ENCODE measurements at regions not wholly inside any gene's neighbourhood (a gene's known extent, or its start where the extent isn't known, plus 50 kb on each side); places are given as distances from the start of the nearest gene placed in this dataset.

DNA sequence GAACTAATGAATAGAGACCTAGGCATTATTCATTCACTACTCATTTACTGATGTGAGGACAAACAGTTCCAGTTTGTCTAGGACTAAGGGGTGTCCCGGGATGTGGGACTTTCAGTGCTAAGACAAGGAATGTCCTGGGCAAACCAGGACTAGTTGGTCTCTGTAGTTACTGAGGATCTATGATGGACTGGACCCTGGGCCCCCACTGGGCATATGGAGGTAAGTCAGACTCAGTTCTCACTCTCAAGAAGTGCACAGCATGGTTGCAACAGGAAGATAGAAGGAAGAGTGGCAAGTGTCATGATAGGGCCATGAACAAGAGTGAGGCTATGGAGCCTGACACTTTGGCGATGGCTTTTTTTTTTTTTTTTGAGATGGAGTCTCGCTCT is 128.2 kb downstream of the MYCN start:
- H3K36me3 ChIP-seq (ENCODE audit: insufficient read depth, low read length): no peaks in the 10 kb centered on the region
- no peak overlapping the region for H3K4me2 ChIP-seq (ENCODE audit: low read length)
- no peaks in the 10 kb centered on the region for H4K20me1 ChIP-seq (ENCODE audit: insufficient read depth)
- no peak overlapping the region for H3K4me3 ChIP-seq (ENCODE audit: low read length)
- no peaks in the 10 kb centered on the region for H3K9me2 ChIP-seq (ENCODE audit: insufficient read depth, low read length)
- no peaks in the 10 kb centered on the region for H3K79me2 ChIP-seq (replicated peaks; ENCODE audit: insufficient read depth, low read length)
- H3F3A ChIP-seq (ENCODE audit: insufficient read depth, low read length, poor library complexity, severe bottlenecking): no peaks in the 10 kb centered on the region
- H3K9me3 ChIP-seq (ENCODE audit: low read length): no peaks in the 10 kb centered on the region
- H3K27me3 ChIP-seq (ENCODE audit: insufficient read depth, low read depth, low read length): no peaks in the 10 kb centered on the region
- no peak overlapping the region for H3K9ac ChIP-seq (ENCODE audit: low read length)
- no peak overlapping the region for H2AFZ ChIP-seq (ENCODE audit: low read depth, low read length)
- no peak overlapping the region for H3K27ac ChIP-seq (ENCODE audit: low read length)
- TF ChIP-seq, protein P1, sequence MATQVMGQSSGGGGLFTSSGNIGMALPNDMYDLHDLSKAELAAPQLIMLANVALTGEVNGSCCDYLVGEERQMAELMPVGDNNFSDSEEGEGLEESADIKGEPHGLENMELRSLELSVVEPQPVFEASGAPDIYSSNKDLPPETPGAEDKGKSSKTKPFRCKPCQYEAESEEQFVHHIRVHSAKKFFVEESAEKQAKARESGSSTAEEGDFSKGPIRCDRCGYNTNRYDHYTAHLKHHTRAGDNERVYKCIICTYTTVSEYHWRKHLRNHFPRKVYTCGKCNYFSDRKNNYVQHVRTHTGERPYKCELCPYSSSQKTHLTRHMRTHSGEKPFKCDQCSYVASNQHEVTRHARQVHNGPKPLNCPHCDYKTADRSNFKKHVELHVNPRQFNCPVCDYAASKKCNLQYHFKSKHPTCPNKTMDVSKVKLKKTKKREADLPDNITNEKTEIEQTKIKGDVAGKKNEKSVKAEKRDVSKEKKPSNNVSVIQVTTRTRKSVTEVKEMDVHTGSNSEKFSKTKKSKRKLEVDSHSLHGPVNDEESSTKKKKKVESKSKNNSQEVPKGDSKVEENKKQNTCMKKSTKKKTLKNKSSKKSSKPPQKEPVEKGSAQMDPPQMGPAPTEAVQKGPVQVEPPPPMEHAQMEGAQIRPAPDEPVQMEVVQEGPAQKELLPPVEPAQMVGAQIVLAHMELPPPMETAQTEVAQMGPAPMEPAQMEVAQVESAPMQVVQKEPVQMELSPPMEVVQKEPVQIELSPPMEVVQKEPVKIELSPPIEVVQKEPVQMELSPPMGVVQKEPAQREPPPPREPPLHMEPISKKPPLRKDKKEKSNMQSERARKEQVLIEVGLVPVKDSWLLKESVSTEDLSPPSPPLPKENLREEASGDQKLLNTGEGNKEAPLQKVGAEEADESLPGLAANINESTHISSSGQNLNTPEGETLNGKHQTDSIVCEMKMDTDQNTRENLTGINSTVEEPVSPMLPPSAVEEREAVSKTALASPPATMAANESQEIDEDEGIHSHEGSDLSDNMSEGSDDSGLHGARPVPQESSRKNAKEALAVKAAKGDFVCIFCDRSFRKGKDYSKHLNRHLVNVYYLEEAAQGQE (IDR thresholded peaks at IDR 0.05; ENCODE audit: borderline replicate concordance): no peak
- TF ChIP-seq MXI1 (conservative IDR thresholded peaks at IDR 0.05; ENCODE audit: poor library complexity, severe bottlenecking) (no peak), RAD21 (conservative IDR thresholded peaks at IDR 0.05) (no peak), POLR2AphosphoS5 (IDR thresholded peaks at IDR 0.05) (no peak), TAF1 (IDR thresholded peaks at IDR 0.05; ENCODE audit: low read depth) (no peak), EP300 (conservative IDR thresholded peaks at IDR 0.05; ENCODE audit: poor library complexity, severe bottlenecking) (no peak), EZH2 (IDR thresholded peaks at IDR 0.05; ENCODE audit: borderline replicate concordance, insufficient read depth, low read length, poor library complexity, severe bottlenecking) (no peak)
- TF ChIP-seq, protein P2, sequence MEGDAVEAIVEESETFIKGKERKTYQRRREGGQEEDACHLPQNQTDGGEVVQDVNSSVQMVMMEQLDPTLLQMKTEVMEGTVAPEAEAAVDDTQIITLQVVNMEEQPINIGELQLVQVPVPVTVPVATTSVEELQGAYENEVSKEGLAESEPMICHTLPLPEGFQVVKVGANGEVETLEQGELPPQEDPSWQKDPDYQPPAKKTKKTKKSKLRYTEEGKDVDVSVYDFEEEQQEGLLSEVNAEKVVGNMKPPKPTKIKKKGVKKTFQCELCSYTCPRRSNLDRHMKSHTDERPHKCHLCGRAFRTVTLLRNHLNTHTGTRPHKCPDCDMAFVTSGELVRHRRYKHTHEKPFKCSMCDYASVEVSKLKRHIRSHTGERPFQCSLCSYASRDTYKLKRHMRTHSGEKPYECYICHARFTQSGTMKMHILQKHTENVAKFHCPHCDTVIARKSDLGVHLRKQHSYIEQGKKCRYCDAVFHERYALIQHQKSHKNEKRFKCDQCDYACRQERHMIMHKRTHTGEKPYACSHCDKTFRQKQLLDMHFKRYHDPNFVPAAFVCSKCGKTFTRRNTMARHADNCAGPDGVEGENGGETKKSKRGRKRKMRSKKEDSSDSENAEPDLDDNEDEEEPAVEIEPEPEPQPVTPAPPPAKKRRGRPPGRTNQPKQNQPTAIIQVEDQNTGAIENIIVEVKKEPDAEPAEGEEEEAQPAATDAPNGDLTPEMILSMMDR (IDR thresholded peaks at IDR 0.05; ENCODE audit: poor library complexity, severe bottlenecking): no peak

DNA sequence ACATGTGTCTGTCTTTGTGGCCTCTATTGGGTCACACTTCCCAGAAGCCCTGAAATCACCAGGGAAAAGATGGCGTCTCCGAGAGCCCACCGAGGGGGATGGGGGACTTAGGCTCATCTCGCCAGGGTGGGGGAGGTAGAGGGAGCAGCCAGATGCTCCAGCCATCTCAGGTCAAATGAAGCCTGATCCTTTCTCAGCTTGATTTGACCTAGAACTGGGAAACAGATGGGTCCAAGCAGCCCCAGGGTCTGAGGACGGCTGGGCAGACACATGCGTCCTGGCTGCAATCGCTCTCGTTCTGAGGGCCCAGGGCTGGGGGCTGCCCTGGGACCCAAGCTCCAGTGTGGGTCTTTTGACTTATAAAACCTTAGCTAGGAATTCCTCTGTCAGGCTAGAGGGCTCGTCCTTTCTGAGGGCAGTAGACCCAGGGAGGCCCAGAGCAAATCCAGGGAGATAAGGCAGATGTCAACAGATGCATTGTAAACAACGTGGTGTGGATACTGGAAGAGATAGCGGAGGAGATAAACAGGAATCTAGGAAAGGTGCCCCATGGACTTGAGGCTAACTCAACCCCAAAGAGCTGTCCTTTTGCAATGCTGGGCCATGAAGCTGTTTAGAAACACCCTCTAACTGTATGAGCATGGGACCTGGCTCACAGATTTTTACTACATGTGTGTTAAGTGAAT is 127.7 kb downstream of the MYCN start:
- Histone ChIP-seq H3K79me2 (replicated peaks; ENCODE audit: insufficient read depth, low read length) (no peaks in the 10 kb centered on the region), H3K9me2 (ENCODE audit: insufficient read depth, low read length) (no peaks in the 10 kb centered on the region), H3F3A (ENCODE audit: insufficient read depth, low read length, poor library complexity, severe bottlenecking) (no peaks in the 10 kb centered on the region), H3K9ac (ENCODE audit: low read length) (no peak overlapping the region), H2AFZ (ENCODE audit: low read depth, low read length) (no peak overlapping the region), H3K27me3 (ENCODE audit: insufficient read depth, low read depth, low read length) (no peaks in the 10 kb centered on the region), H3K4me2 (ENCODE audit: low read length) (no peak overlapping the region), H3K27ac (ENCODE audit: low read length) (no peak overlapping the region), H4K20me1 (ENCODE audit: insufficient read depth) (no peaks in the 10 kb centered on the region), H3K9me3 (ENCODE audit: low read length) (no peaks in the 10 kb centered on the region), H3K4me3 (ENCODE audit: low read length) (no peak overlapping the region), H3K36me3 (ENCODE audit: insufficient read depth, low read length) (no peaks in the 10 kb centered on the region)
- no peak for TF ChIP-seq POLR2AphosphoS5 (IDR thresholded peaks at IDR 0.05)
- no peak for TF ChIP-seq SMC3 (conservative IDR thresholded peaks at IDR 0.05; ENCODE audit: poor library complexity)
- no peak for TF ChIP-seq EP300 (conservative IDR thresholded peaks at IDR 0.05; ENCODE audit: poor library complexity, severe bottlenecking)
- TF ChIP-seq, protein P1 (IDR thresholded peaks at IDR 0.05; ENCODE audit: borderline replicate concordance): no peak
- TF ChIP-seq RAD21 (conservative IDR thresholded peaks at IDR 0.05): no peak
- TF ChIP-seq, protein P2 (IDR thresholded peaks at IDR 0.05; ENCODE audit: poor library complexity, severe bottlenecking): no peak
- no peak for TF ChIP-seq TAF1 (IDR thresholded peaks at IDR 0.05; ENCODE audit: low read depth)
- no peak for TF ChIP-seq EZH2 (IDR thresholded peaks at IDR 0.05; ENCODE audit: borderline replicate concordance, insufficient read depth, low read length, poor library complexity, severe bottlenecking)
- no peak for TF ChIP-seq MXI1 (conservative IDR thresholded peaks at IDR 0.05; ENCODE audit: poor library complexity, severe bottlenecking)
